HepG2 (cell line): ENCODE measurements at regions not wholly inside any gene's neighbourhood (a gene's known extent, or its start where the extent isn't known, plus 50 kb on each side); places are given as distances from the start of the nearest gene placed in this dataset.
A peak's percentile ranks its signal among the peaks of the same experiment; 100 is the strongest.

Experiments
- ATF7 ChIP-seq, 2 experiments: fragments of 450-650 bp in 1 of 2; sonication (generic) in 1 of 2; formaldehyde crosslinking in 1 of 2; IDR thresholded peaks; 2 replicates each; pipeline versions ENCODE4 v1.4.0 to v1.6.1; 2016 to 2020; ENCODE audit warnings: antibody characterized with exemption in 1 of 2, mild to moderate bottlenecking in 1 of 2, missing genetic modification reagents in 1 of 2
- DPF2 ChIP-seq: sonication (generic); formaldehyde crosslinking; IDR thresholded peaks from 2 replicates; pipeline ENCODE4 v1.4.0; 2020; ENCODE audit warnings: mild to moderate bottlenecking, low read depth, missing genetic modification reagents, borderline replicate concordance
- ESRRA ChIP-seq: sonication (generic); formaldehyde crosslinking; IDR thresholded peaks from 2 replicates; pipeline ENCODE4 v1.5.1; 2020; ENCODE audit warnings: mild to moderate bottlenecking, low read depth, missing genetic modification reagents
- FOSL1 ChIP-seq: sonication (generic); formaldehyde crosslinking; IDR thresholded peaks from 2 replicates; pipeline ENCODE4 v1.9.0; 2021; ENCODE audit warnings: missing genetic modification reagents, borderline replicate concordance
- MIER2 ChIP-seq: IDR thresholded peaks from 2 replicates; pipeline ENCODE4 v1.6.1; 2016; ENCODE audit warnings: missing biosample characterization, missing genetic modification reagents
- NR3C1 ChIP-seq: sonication (generic); formaldehyde crosslinking; IDR thresholded peaks from 2 replicates; pipeline ENCODE4 v1.4.0; 2020; ENCODE audit warnings: missing genetic modification reagents
- REXO4 ChIP-seq: sonication (generic); formaldehyde crosslinking; IDR thresholded peaks from 2 replicates; pipeline ENCODE4 v1.8.0; 2022; ENCODE audit warnings: missing genetic modification reagents, mild to moderate bottlenecking, borderline replicate concordance
- SRSF4 ChIP-seq: fragments of 200-400 bp; formaldehyde crosslinking; IDR thresholded peaks from one replicate; pipeline ENCODE4 v1.6.1; 2018; ENCODE audit warnings: mild to moderate bottlenecking, low read depth, low read length, moderate library complexity; ENCODE audit not compliant: poor library complexity, severe bottlenecking
- ZBTB42 ChIP-seq: sonication (generic); formaldehyde crosslinking; IDR thresholded peaks from 2 replicates; pipeline ENCODE4 v1.5.0; 2020; ENCODE audit warnings: mild to moderate bottlenecking, missing genetic modification reagents
- ZFP62 ChIP-seq: sonication (generic); formaldehyde crosslinking; IDR thresholded peaks from 2 replicates; pipeline ENCODE4 v1.4.0; 2020; ENCODE audit warnings: missing genetic modification reagents
- ZIK1 ChIP-seq: sonication (generic); formaldehyde crosslinking; IDR thresholded peaks from 2 replicates; pipeline ENCODE4 v1.5.0; 2020; ENCODE audit warnings: mild to moderate bottlenecking, low read depth, missing genetic modification reagents, borderline replicate concordance
- ZNF224 ChIP-seq: sonication (generic); formaldehyde crosslinking; IDR thresholded peaks from 2 replicates; pipeline ENCODE4 v1.5.0; 2020; ENCODE audit warnings: mild to moderate bottlenecking, missing genetic modification reagents
- ZNF234 ChIP-seq: sonication (generic); formaldehyde crosslinking; conservative IDR thresholded peaks from 2 replicates; pipeline ENCODE4 v1.5.1; 2020; ENCODE audit warnings: mild to moderate bottlenecking, missing genetic modification reagents
- ZNF530 ChIP-seq: sonication (generic); formaldehyde crosslinking; IDR thresholded peaks from 2 replicates; pipeline ENCODE4 v1.5.0; 2020; ENCODE audit warnings: low read depth, mild to moderate bottlenecking, missing genetic modification reagents
- ZNF674 ChIP-seq: sonication (generic); formaldehyde crosslinking; IDR thresholded peaks from 2 replicates; pipeline ENCODE4 v1.5.0; 2020; ENCODE audit warnings: low read depth, mild to moderate bottlenecking, missing genetic modification reagents
- ZNF768 ChIP-seq: sonication (generic); formaldehyde crosslinking; IDR thresholded peaks from 2 replicates; pipeline ENCODE4 v1.4.0; 2020; ENCODE audit warnings: missing genetic modification reagents
- ZSCAN22 ChIP-seq: sonication (generic); formaldehyde crosslinking; IDR thresholded peaks from 2 replicates; pipeline ENCODE4 v1.4.0; 2020; ENCODE audit warnings: mild to moderate bottlenecking, missing genetic modification reagents
- TF ChIP-seq, protein P1 (sequence below), 2 experiments: sonication (generic) in 1 of 2; formaldehyde crosslinking in 1 of 2; IDR thresholded peaks; 2 replicates each; pipeline versions ENCODE4 v1.6.1 to v1.9.0; 2014 to 2022; ENCODE audit warnings: antibody characterized with exemption in 1 of 2, borderline replicate concordance in 1 of 2, inconsistent platforms in 1 of 2, low read depth in 1 of 2, missing genetic modification reagents in 1 of 2
- TF ChIP-seq, protein P2 (sequence below): sonication (generic); formaldehyde crosslinking; conservative IDR thresholded peaks from 2 replicates; pipeline ENCODE4 v1.4.0; 2020; ENCODE audit warnings: missing genetic modification reagents
- TF ChIP-seq, protein P3 (sequence below): IDR thresholded peaks from 2 replicates; pipeline ENCODE4 v1.6.1; 2016; ENCODE audit warnings: missing biosample characterization, missing genetic modification reagents, low read depth

DNA sequence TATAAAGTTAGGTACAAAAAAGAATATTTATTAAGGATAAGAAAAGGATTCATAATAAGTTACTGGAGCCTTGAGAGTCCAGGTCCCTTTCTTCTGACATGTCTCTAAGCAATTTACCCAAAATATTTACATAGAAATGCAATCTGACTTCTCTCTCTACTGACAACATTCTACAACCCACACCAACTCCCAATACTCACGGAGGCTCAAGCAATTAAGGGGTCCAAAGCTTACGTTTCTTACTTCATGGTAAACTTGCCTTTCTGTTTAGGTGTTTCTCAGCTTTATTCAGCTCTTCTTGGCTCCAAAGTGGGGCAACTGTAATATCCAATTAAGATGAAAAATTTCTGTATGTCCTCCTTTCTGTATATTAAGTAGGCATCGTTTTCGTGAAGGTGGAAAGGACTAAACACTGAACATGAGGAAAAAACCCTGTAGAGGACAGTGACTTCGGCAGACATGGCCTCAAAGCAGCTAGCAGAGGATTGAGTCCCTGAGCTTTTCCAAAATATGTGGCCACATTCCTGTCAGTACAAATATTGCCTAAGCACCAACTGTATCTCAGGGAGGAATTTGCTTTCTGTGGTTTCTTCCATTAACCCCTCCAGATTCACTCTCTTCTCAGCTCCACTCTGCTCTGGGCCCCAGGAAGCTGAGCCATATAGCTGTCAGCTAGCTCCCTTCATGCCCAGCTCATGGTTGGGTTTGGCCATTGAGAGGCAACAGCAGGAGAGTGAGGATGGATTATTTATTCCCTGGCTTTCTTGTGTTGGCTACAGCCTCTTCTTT is 67.9 kb upstream of the GLS start (continued):
- no peak for TF ChIP-seq ZNF768 (CRISPR knock-in tag)
- TF ChIP-seq ZBTB42 (CRISPR knock-in tag), result no peak
- no peak for TF ChIP-seq SRSF4
- no peak for TF ChIP-seq ZNF234
- TF ChIP-seq ZNF224, result no peak
- TF ChIP-seq ZIK1 (CRISPR knock-in tag), result no peak
- 0 out of 2 replicates have a peak, but pooled peaks have one; percentile 59 for TF ChIP-seq MIER2
- TF ChIP-seq, protein P1, sequence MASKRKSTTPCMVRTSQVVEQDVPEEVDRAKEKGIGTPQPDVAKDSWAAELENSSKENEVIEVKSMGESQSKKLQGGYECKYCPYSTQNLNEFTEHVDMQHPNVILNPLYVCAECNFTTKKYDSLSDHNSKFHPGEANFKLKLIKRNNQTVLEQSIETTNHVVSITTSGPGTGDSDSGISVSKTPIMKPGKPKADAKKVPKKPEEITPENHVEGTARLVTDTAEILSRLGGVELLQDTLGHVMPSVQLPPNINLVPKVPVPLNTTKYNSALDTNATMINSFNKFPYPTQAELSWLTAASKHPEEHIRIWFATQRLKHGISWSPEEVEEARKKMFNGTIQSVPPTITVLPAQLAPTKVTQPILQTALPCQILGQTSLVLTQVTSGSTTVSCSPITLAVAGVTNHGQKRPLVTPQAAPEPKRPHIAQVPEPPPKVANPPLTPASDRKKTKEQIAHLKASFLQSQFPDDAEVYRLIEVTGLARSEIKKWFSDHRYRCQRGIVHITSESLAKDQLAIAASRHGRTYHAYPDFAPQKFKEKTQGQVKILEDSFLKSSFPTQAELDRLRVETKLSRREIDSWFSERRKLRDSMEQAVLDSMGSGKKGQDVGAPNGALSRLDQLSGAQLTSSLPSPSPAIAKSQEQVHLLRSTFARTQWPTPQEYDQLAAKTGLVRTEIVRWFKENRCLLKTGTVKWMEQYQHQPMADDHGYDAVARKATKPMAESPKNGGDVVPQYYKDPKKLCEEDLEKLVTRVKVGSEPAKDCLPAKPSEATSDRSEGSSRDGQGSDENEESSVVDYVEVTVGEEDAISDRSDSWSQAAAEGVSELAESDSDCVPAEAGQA (IDR thresholded peaks at IDR 0.05; ENCODE audit: low read depth), result no peak
- TF ChIP-seq, protein P1 (CRISPR knock-in tag; IDR thresholded peaks at IDR 0.05; ENCODE audit: borderline replicate concordance), result 0 out of 2 replicates have a peak, but pooled peaks have one; percentile 16
- TF ChIP-seq ZNF530 (CRISPR knock-in tag), result no peak
- no peak for TF ChIP-seq NR3C1 (CRISPR knock-in tag)
- TF ChIP-seq ATF7 (IDR thresholded peaks at IDR 0.05), result no peak
- TF ChIP-seq ATF7 (CRISPR knock-in tag; IDR thresholded peaks at IDR 0.05), result no peak
- peak; percentile 26; the same call in 1 of the 2 replicates for TF ChIP-seq ESRRA (CRISPR knock-in tag)
- TF ChIP-seq, protein P2, sequence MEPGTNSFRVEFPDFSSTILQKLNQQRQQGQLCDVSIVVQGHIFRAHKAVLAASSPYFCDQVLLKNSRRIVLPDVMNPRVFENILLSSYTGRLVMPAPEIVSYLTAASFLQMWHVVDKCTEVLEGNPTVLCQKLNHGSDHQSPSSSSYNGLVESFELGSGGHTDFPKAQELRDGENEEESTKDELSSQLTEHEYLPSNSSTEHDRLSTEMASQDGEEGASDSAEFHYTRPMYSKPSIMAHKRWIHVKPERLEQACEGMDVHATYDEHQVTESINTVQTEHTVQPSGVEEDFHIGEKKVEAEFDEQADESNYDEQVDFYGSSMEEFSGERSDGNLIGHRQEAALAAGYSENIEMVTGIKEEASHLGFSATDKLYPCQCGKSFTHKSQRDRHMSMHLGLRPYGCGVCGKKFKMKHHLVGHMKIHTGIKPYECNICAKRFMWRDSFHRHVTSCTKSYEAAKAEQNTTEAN (CRISPR knock-in tag), result 0 out of 2 replicates have a peak, but pooled peaks have one; percentile 56
- TF ChIP-seq ZNF674 (CRISPR knock-in tag), result no peak
- no peak for TF ChIP-seq ZSCAN22 (CRISPR knock-in tag)
- no peak for TF ChIP-seq REXO4 (CRISPR knock-in tag)
- no peak for TF ChIP-seq FOSL1 (CRISPR knock-in tag)
- TF ChIP-seq ZFP62, result no peak
- TF ChIP-seq DPF2, result no peak
- TF ChIP-seq, protein P3, sequence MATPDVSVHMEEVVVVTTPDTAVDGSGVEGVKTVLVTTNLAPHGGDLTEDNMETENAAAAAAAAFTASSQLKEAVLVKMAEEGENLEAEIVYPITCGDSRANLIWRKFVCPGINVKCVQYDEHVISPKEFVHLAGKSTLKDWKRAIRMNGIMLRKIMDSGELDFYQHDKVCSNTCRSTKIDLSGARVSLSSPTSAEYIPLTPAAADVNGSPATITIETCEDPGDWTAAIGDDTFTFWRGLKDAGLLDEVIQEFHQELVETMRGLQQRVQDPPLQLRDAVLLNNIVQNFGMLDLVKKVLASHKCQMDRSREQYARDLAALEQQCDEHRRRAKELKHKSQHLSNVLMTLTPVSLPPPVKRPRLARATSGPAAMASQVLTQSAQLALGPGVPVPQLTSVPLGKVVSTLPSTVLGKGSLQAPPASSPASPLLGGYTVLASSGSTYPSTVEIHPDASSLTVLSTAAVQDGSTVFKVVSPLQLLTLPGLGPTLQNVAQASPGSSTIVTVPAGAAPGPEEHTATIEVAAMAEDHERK (CRISPR knock-in tag), result no peak
